ENCODE measurements at regions not wholly inside any gene's neighbourhood (a gene's known extent, or its start where the extent isn't known, plus 50 kb on each side); places are given as distances from the start of the nearest gene placed in this dataset.

- H3K36me3 Mint-ChIP-seq (ENCODE audit: low read depth): no peaks in the 10 kb centered on the region
These were observed 127.9 kb downstream of the RBFOX3 start for GRCh38 chr17:79482727-79483521.

GRCh38 chr17:79479876-79480275 is 131.0 kb downstream of the RBFOX3 start:
- POLR2A ChIA-PET: no interaction called here
- Mint-ChIP-seq H3K27me3 (peaks cover 29% of the 10 kb centered on the region), H3K9me3 (no peaks in the 10 kb centered on the region), H3K4me3 (no peak overlapping the region), H3K36me3 (ENCODE audit: low read depth) (no peaks in the 10 kb centered on the region), H3K27ac (no peak overlapping the region), H3K4me1 (ENCODE audit: low read depth) (no peaks in the 10 kb centered on the region)
- TF ChIP-seq CTCF (IDR thresholded peaks at IDR 0.05): no peak
- DNase-seq (no peak), ATAC-seq (no peak)
- intact Hi-C loops (cut with micrococcal nuclease): no loop called here
- CTCF ChIA-PET: no interaction called here

More at GRCh38 chr17:79482727-79483521, 127.9 kb downstream of the RBFOX3 start:
- DNase-seq: no peak
- H3K9me3 Mint-ChIP-seq: no peaks in the 10 kb centered on the region
- H3K27ac Mint-ChIP-seq: no peak overlapping the region
- peaks cover 36% of the 10 kb centered on the region for H3K27me3 Mint-ChIP-seq
- no peak for TF ChIP-seq CTCF (IDR thresholded peaks at IDR 0.05)
- H3K4me3 Mint-ChIP-seq: no peak overlapping the region
- intact Hi-C loops (cut with micrococcal nuclease): no loop called here
- ChIA-PET CTCF (no interaction called here), POLR2A (no interaction called here)
- H3K4me1 Mint-ChIP-seq (ENCODE audit: low read depth): no peaks in the 10 kb centered on the region
- no peak for ATAC-seq

- TF ChIP-seq CTCF (IDR thresholded peaks at IDR 0.05): no peak
- H3K27ac Mint-ChIP-seq: no peak overlapping the region
- ChIA-PET CTCF (no interaction called here), POLR2A (no interaction called here)
- DNase-seq (no peak), ATAC-seq (no peak)
- H3K4me1 Mint-ChIP-seq (ENCODE audit: low read depth): no peaks in the 10 kb centered on the region
- H3K27me3 Mint-ChIP-seq: peaks cover 25% of the 10 kb centered on the region
- intact Hi-C loops (cut with micrococcal nuclease): no loop called here
- H3K9me3 Mint-ChIP-seq: no peaks in the 10 kb centered on the region
- no peaks in the 10 kb centered on the region for H3K36me3 Mint-ChIP-seq (ENCODE audit: low read depth)
- H3K4me3 Mint-ChIP-seq: no peak overlapping the region
These were observed 132.0 kb downstream of the RBFOX3 start for GRCh38 chr17:79478841-79479240.

- POLR2A ChIA-PET: no interaction called here
- Mint-ChIP-seq H3K9me3 (no peaks in the 10 kb centered on the region), H3K4me1 (ENCODE audit: low read depth) (no peaks in the 10 kb centered on the region), H3K27me3 (peaks cover 23% of the 10 kb centered on the region), H3K36me3 (ENCODE audit: low read depth) (no peaks in the 10 kb centered on the region), H3K4me3 (no peak overlapping the region), H3K27ac (no peak overlapping the region)
- no peak for ATAC-seq
- CTCF ChIA-PET: no interaction called here
- intact Hi-C loops (cut with micrococcal nuclease): no loop called here
- no peak for DNase-seq
- TF ChIP-seq CTCF (IDR thresholded peaks at IDR 0.05): no peak
These were observed 132.8 kb downstream of the RBFOX3 start for GRCh38 chr17:79478051-79478461.

- Mint-ChIP-seq H3K27me3 (peaks cover 19% of the 10 kb centered on the region), H3K4me1 (ENCODE audit: low read depth) (no peaks in the 10 kb centered on the region), H3K4me3 (no peak overlapping the region), H3K36me3 (ENCODE audit: low read depth) (no peaks in the 10 kb centered on the region), H3K9me3 (no peaks in the 10 kb centered on the region), H3K27ac (no peak overlapping the region)
- ATAC-seq (no peak), DNase-seq (no peak)
- ChIA-PET POLR2A (no interaction called here), CTCF (no interaction called here)
- intact Hi-C loops (cut with micrococcal nuclease): no loop called here
- TF ChIP-seq CTCF (IDR thresholded peaks at IDR 0.05): no peak
These were observed 134.7 kb downstream of the RBFOX3 start for GRCh38 chr17:79476074-79476652.
